Endothelial cell of umbilical vein (primary cell): ENCODE measurements at regions not wholly inside any gene's neighbourhood (a gene's known extent, or its start where the extent isn't known, plus 50 kb on each side); places are given as distances from the start of the nearest gene placed in this dataset.

Experiments
- BruUV-seq: library from RNA; stranded (reverse); fragments of 400-500 nt; replicated peaks from 2 replicates; lab custom pipeline; 2021; lab: Mats Ljungman, UMichigan
- CTCF ChIA-PET: fragments of 300-600, 350-600 bp; sonication (Branson Sonifier 250); formaldehyde crosslinking; loops from one replicate; lab custom pipeline; 2021; ENCODE audit warnings: antibody characterized with exemption, inconsistent platforms; lab: Charles Lee
- POLR2A ChIA-PET: fragments of 300-600, 350-600 bp; sonication (Branson Sonifier 250); formaldehyde crosslinking; loops from one replicate; lab custom pipeline; 2021; ENCODE audit warnings: antibody characterized with exemption, inconsistent platforms; lab: Charles Lee
- DNase-seq: peaks from one replicate; pipeline ENCODE4 v3.0.0-alpha.2; 2011; ENCODE audit warnings: low read depth, low spot score
- FAIRE-seq: peaks from 2 replicates; lab custom pipeline; 2011; peaks lifted over from hg19 to GRCh38; lab: Jason Lieb, UNC
- H2AFZ ChIP-seq: 2 replicates; pipeline ENCODE4 v1.6.0; 2012; ENCODE audit warnings: low read depth, low read length, control low read depth, inconsistent platforms
- H3K27ac ChIP-seq: 2 replicates; pipeline ENCODE4 v1.5.1; 2011; ENCODE audit warnings: low read depth, mild to moderate bottlenecking, control low read depth, low read length, moderate library complexity; ENCODE audit not compliant: insufficient read depth
- H3K27me3 ChIP-seq, 2 experiments: 2 replicates each; pipeline versions ENCODE4 v1.6.0 to v1.6.1; 2011; ENCODE audit warnings: low read length in 2 of 2, mixed read lengths in 1 of 2; ENCODE audit not compliant: control insufficient read depth in 2 of 2, insufficient read depth in 2 of 2
- H3K36me3 ChIP-seq, 2 experiments: 2 replicates in 1 of 2; 3 replicates in 1 of 2; pipeline ENCODE4 v1.5.1; 2011; ENCODE audit warnings: low read length in 2 of 2, mild to moderate bottlenecking in 1 of 2, moderate library complexity in 1 of 2; ENCODE audit not compliant: control insufficient read depth in 2 of 2, insufficient read depth in 2 of 2; ENCODE audit errors: extremely low read depth in 1 of 2
- H3K4me1 ChIP-seq: 3 replicates; pipeline ENCODE4 v1.5.1; 2011; ENCODE audit warnings: mild to moderate bottlenecking, low read length; ENCODE audit not compliant: control insufficient read depth, insufficient read depth; ENCODE audit errors: extremely low read depth
- H3K4me2 ChIP-seq: 2 replicates; pipeline ENCODE4 v1.6.1; 2011; ENCODE audit warnings: low read length, control low read depth, mixed read lengths; ENCODE audit not compliant: insufficient read depth
- H3K4me3 ChIP-seq, 3 experiments: fragments of 200-600 bp in 1 of 3; sonication (generic), shearing (Covaris generic) in 1 of 3; replicated peaks in 1 of 3; 2 replicates each; pipeline ENCODE4 v1.5.1; 2011 to 2016; ENCODE audit warnings: control low read depth in 3 of 3, low read length in 3 of 3, mild to moderate bottlenecking in 2 of 3, inconsistent platforms in 1 of 3, low read depth in 1 of 3, moderate library complexity in 1 of 3; ENCODE audit not compliant: insufficient read depth in 1 of 3
- H3K79me2 ChIP-seq: 2 replicates; pipeline ENCODE4 v1.6.0; 2012; ENCODE audit warnings: low read length, inconsistent platforms; ENCODE audit not compliant: control insufficient read depth, insufficient read depth
- H3K9ac ChIP-seq: replicated peaks from 2 replicates; pipeline ENCODE3; 2011; ENCODE audit warnings: low read length, control low read depth; ENCODE audit not compliant: insufficient read depth; ENCODE audit errors: extremely low read depth
- H3K9me1 ChIP-seq: replicated peaks from 3 replicates; pipeline ENCODE4 v1.6.0; 2011; ENCODE audit warnings: mild to moderate bottlenecking, low read length; ENCODE audit not compliant: control insufficient read depth, insufficient read depth; ENCODE audit errors: extremely low read depth
- H3K9me3 ChIP-seq: replicated peaks from 2 replicates; pipeline ENCODE4 v1.5.1; 2012; ENCODE audit warnings: low read length, inconsistent platforms; ENCODE audit not compliant: control insufficient read depth, insufficient read depth
- H4K20me1 ChIP-seq: replicated peaks from 2 replicates; pipeline ENCODE3; 2011; ENCODE audit warnings: mild to moderate bottlenecking, low read length; ENCODE audit not compliant: control insufficient read depth, insufficient read depth; ENCODE audit errors: extremely low read depth
- EZH2 ChIP-seq: IDR thresholded peaks from 2 replicates; pipeline ENCODE4 v1.6.1; 2012; ENCODE audit warnings: borderline replicate concordance, low read depth, mild to moderate bottlenecking, moderate library complexity, low read length, inconsistent platforms; ENCODE audit not compliant: severe bottlenecking
- FOS ChIP-seq: IDR thresholded peaks from 2 replicates; pipeline ENCODE4 v1.6.1; 2011; ENCODE audit warnings: mild to moderate bottlenecking, low read length, moderate library complexity, borderline replicate concordance; ENCODE audit not compliant: insufficient read depth
- GATA2 ChIP-seq: IDR thresholded peaks from 2 replicates; pipeline ENCODE4 v1.7.0; 2011; ENCODE audit warnings: low read depth, mild to moderate bottlenecking, moderate library complexity, mixed read lengths, low read length; ENCODE audit not compliant: insufficient read length, insufficient read depth
- JUN ChIP-seq: IDR thresholded peaks from 2 replicates; pipeline ENCODE4 v1.6.1; 2011; ENCODE audit warnings: borderline replicate concordance, low read depth; ENCODE audit not compliant: insufficient read length, insufficient read depth
- MYC ChIP-seq: IDR thresholded peaks from one replicate; pipeline ENCODE4 v1.6.1; 2011; ENCODE audit warnings: mild to moderate bottlenecking, low read depth, low read length
- POLR2A ChIP-seq: IDR thresholded peaks from 2 replicates; pipeline ENCODE4 v1.6.1; 2012; ENCODE audit warnings: low read depth, mild to moderate bottlenecking, control low read depth, low read length
- POLR2AphosphoS5 ChIP-seq: IDR thresholded peaks from 2 replicates; pipeline ENCODE4 v1.6.1; 2012; ENCODE audit warnings: low read depth, mild to moderate bottlenecking, control low read depth, low read length, moderate library complexity; ENCODE audit not compliant: insufficient read depth
- dilution Hi-C: fragments of 300-500 bp; cut with MboI; formaldehyde crosslinking; loops from one replicate; pipeline ENCODE4 v1.15.0; 2019; ENCODE audit warnings: low sequenced_read_pairs; ENCODE audit not compliant: extremely low pct_ligation_motif_present
- intact Hi-C: fragments of 100-400 bp; cut with micrococcal nuclease; formaldehyde crosslinking; loops from one replicate; pipeline ENCODE4 v1.10.0; 2022
- TF ChIP-seq, protein P1 (sequence below), 2 donors: IDR thresholded peaks; 1 replicate in 1 of 2; 2 replicates in 1 of 2; pipeline ENCODE4 v1.5.1; 2011; ENCODE audit warnings: low read length in 2 of 2, mild to moderate bottlenecking in 2 of 2, moderate library complexity in 2 of 2, control low read depth in 1 of 2, inconsistent platforms in 1 of 2, low read depth in 1 of 2; ENCODE audit not compliant: insufficient read depth in 1 of 2; ENCODE audit errors: extremely low read depth in 1 of 2
- TF ChIP-seq, protein P2 (sequence below): IDR thresholded peaks from 2 replicates; pipeline ENCODE4 v1.6.1; 2011; ENCODE audit not compliant: insufficient read depth, insufficient read length

DNA sequence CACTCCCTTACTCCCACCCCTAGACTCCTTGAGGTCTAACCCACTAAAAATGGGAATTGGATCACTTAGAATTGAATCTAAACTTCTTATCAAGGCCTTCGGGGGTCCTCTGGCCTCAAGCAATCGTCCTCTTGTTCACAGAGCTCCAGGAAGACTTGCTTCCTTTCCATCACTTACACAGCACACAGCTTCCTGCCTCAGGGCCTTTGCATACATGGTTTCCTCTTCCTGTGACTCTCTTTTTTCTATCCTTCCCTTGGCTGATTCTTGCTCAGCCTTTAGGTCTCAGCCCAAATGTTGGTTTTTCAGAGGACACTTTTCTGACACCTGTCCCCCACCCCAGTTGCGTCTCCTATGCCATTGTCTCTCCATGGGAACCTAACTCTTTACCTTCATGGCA lies 50.0 kb upstream of the ALDH1B1 start:
- no peaks in the 10 kb centered on the region for H3K9me3 ChIP-seq
- CTCF ChIA-PET: interaction anchor here (2.4 kb wide), 1 partner anchor 9 kb away, joined by 9 read pairs; no protein-coding TSS in a partner anchor
- H3K27me3 ChIP-seq: peaks cover 8 to 12% of the 10 kb centered on the region in 2 experiments
- no peaks in the 10 kb centered on the region for H3K9me1 ChIP-seq
- H3K79me2 ChIP-seq: no peaks in the 10 kb centered on the region
- intact Hi-C loops: no loop called here
- no peaks in the 10 kb centered on the region for H4K20me1 ChIP-seq
- POLR2A ChIA-PET: no interaction called here
- DNase-seq (no peak), FAIRE-seq (no peak)
- no peak overlapping the region for H2AFZ ChIP-seq
- TF ChIP-seq POLR2AphosphoS5 (no peak), FOS (no peak), GATA2 (no peak), POLR2A (no peak), EZH2 (no peak), JUN (no peak), MYC (no peak)
- TF ChIP-seq, protein P1, sequence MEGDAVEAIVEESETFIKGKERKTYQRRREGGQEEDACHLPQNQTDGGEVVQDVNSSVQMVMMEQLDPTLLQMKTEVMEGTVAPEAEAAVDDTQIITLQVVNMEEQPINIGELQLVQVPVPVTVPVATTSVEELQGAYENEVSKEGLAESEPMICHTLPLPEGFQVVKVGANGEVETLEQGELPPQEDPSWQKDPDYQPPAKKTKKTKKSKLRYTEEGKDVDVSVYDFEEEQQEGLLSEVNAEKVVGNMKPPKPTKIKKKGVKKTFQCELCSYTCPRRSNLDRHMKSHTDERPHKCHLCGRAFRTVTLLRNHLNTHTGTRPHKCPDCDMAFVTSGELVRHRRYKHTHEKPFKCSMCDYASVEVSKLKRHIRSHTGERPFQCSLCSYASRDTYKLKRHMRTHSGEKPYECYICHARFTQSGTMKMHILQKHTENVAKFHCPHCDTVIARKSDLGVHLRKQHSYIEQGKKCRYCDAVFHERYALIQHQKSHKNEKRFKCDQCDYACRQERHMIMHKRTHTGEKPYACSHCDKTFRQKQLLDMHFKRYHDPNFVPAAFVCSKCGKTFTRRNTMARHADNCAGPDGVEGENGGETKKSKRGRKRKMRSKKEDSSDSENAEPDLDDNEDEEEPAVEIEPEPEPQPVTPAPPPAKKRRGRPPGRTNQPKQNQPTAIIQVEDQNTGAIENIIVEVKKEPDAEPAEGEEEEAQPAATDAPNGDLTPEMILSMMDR (IDR thresholded peaks at IDR 0.05; ENCODE audit: extremely low read depth in 1 of 2, insufficient read depth in 1 of 2, low read depth in 1 of 2, low read length in 2 of 2): no peak
- TF ChIP-seq, protein P2, sequence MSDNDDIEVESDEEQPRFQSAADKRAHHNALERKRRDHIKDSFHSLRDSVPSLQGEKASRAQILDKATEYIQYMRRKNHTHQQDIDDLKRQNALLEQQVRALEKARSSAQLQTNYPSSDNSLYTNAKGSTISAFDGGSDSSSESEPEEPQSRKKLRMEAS: no peak
- dilution Hi-C loops: no loop called here
- H3K9ac ChIP-seq: no peak overlapping the region
- H3K4me1 ChIP-seq: no peaks in the 10 kb centered on the region
- no peaks in the 10 kb centered on the region for H3K36me3 ChIP-seq
- no peak overlapping the region for H3K4me3 ChIP-seq
- no peak overlapping the region for H3K27ac ChIP-seq
- H3K4me2 ChIP-seq: no peak overlapping the region
- no TSS peak for BruUV-seq
